GM18861 (cell line): ENCODE measurements at regions not wholly inside any gene's neighbourhood (a gene's known extent, or its start where the extent isn't known, plus 50 kb on each side); places are given as distances from the start of the nearest gene placed in this dataset.

Experiments
- ATAC-seq: cut with Tn5 transposase; IDR thresholded peaks from one replicate; pipeline ENCODE4 v1.9.1; 2021; ENCODE audit not compliant: unreplicated experiment

- ATAC-seq = no peak
Observed at GRCh38 chr18:62629031-62629430, 86.3 kb upstream of the PHLPP1 start.

DNA sequence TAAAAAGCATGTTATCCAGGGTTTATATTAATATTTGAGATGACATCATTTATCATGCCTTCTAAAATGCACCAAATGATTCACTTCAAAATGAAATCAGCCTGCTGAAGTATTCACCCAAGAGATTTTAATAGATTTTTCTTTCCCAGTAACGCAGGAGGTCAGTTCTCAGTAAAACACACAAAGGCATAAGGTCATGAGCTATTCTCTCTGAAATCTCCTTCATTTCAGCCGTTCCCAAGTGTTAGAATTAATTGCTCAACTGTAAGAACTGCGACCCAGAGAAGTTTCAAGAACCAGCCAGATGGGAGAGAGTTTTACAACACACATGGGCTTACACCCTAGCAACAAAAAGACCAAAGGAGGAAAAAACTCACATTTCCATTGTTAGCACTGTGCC lies 84.2 kb upstream of the PHLPP1 start:
- no peak for ATAC-seq

- ATAC-seq = no peak
Observed at GRCh38 chr18:62632788-62633455, 82.4 kb upstream of the PHLPP1 start.

- ATAC-seq = no peak
Observed at GRCh38 chr18:62634458-62634857, 80.9 kb upstream of the PHLPP1 start.

- ATAC-seq = no peak
Observed at GRCh38 chr18:62634979-62635630, 80.2 kb upstream of the PHLPP1 start.

GRCh38 chr18:62637403-62637802 lies 77.9 kb upstream of the PHLPP1 start:
- ATAC-seq = no peak

DNA sequence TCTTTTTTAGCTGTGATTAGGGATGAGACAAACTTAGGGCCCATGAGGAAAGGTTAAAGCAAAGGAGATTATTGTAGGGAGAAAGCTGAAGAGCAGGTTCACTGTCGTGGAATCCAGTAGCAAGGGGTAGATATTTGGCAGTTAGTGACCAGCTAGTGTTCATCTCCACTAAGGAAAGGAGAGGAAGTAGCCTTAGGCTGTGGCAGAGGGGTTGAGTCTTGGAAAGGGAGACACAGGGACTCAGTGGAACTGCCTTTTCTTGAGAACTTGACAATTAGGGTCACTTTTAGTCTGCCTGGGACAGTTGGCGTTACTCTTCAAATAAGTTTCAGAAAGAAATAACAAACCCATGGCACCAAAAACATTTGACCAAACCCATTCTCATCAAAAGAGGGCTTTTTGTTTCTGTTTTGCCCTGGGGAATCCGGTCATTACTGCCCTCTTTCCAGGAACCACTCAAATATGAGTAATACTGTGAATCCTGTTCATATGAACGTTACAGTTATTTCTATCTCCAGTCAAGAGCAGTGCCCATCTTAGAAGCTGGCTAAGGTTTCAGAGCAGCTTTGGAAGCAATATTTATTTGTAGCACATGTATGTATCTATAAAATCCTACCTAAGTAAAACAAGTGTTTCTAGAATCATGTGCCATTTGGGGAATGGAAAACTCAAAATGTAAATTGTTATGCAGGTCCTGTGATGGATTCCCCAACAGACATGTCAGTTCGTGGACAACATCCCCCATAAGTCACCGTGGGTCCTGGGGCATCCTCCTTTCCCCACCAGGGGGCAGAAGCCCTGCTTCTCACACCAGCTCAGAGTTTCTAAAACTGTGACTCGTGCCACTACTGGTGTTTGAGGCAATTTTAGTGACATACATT lies 77.3 kb upstream of the PHLPP1 start:
- ATAC-seq = peak; percentile 66

DNA sequence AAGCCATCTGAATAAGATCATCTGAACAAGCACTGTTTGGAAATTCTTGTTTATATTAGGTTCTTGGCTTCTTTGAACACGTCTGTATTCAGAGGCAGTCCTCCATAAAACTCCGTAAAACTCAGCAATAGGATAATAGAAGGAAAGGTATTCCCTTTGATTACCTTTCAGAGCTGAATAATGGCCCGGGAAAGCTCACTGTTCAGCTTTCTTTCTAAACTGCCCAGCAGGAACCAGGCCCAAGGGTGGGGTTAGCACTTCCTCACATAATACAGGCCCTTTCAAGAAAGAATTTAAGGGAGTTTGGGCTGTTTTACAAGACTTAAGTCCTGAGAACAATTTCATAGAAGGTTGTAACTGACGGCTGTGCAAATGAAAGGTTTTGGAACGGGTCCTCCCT lies 72.2 kb upstream of the PHLPP1 start:
- no peak for ATAC-seq

DNA sequence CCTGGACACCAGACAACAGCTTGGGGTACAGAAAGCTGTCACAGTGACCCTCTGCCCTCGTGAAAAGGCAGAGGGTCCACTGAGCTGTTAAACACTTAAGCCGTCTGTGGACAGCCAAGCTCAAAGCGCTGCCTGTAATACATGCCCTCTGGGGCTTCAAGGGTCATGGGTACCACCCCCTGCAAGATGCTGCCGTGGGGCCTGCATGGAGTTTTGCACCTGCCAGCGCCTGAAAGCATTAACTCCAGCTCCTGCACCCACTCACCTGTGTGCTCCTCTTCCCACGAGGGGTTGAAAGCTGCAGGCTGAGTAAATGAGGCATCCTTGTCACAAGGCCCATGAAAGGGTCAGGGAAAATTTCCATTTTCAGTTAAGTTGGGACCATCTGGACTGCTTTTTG lies 70.6 kb upstream of the PHLPP1 start:
- ATAC-seq = no peak

DNA sequence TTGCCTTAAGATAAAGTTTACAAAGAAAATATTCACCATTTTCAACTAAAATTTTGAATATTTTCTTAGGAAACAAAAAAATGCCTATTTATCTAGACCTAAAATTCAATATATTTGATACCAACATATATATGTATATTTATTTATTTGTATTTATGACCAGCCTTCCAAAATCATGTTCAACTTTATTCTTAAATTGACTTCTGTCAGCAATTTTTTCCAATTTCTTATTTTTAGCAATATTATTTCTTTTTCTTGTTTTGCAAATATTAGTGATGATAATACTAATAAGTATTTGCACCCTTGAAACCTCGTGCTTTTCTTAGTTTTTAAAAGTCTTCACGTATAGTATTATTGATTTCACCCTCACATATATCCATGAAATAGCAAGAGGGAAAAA lies 68.2 kb upstream of the PHLPP1 start:
- no peak for ATAC-seq

- ATAC-seq = no peak
Observed at GRCh38 chr18:62648045-62648678, 67.2 kb upstream of the PHLPP1 start.

DNA sequence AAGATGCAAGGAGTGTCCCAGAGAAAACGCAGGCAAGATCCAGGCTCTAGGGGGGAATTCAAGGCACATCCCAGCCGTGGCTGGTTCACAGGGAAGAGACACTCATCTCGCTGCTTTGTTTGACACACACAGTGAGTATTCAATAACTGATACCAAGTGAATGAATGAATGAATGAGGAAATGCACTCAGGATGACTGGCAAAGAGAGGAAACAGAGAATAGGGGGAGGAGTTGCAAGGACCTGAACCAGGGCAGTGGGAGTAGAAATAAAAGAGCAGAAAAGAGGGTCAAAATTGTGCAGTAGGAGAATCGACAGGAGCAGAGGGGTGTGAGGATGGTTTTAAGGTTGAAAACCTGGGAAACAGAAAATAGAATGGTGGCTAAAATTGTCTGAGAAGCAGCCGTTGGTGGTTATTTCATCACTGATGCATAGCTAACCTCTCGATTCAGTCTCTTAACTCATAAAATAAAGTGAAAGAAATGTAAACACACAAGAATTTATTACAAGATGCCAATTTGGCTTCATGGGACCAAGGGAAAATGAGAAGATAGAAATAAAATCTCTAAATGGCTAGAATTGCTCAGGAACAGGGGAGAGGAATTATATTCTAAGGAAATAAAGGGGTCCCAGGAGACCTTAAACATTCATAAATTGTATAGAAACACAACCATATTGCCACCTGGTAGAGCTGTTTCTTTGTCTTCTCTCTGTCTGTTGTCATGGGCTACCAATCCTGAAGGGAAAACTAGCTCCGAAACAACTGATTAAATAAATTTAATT lies 63.9 kb upstream of the PHLPP1 start:
- ATAC-seq = peak; percentile 25

GRCh38 chr18:62652057-62652629 lies 63.2 kb upstream of the PHLPP1 start:
- peak; percentile 41 for ATAC-seq

GRCh38 chr18:62655520-62656219 lies 59.7 kb upstream of the PHLPP1 start:
- ATAC-seq = no peak

- ATAC-seq = no peak
Observed at GRCh38 chr18:62658028-62658427, 57.3 kb upstream of the PHLPP1 start.

DNA sequence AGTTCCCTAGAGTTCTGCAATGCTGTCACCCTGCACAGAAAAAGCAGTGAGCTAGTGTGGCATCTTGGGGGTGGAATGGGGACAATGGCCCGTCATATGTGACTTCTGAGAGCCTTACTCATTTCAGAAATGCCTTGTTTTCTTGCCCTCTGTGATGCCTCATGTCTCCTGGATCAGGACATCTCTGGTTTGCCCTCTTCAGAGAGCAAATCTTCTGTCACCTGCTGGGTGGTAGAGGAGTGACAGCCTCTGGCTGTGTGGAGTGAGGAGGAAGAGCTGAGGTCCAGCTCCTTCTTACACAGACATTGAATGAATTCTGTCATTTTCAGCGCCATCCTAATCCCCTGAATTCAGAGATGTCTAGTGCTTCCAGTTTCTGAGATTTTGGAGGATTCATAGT lies 55.6 kb upstream of the PHLPP1 start:
- ATAC-seq = no peak

DNA sequence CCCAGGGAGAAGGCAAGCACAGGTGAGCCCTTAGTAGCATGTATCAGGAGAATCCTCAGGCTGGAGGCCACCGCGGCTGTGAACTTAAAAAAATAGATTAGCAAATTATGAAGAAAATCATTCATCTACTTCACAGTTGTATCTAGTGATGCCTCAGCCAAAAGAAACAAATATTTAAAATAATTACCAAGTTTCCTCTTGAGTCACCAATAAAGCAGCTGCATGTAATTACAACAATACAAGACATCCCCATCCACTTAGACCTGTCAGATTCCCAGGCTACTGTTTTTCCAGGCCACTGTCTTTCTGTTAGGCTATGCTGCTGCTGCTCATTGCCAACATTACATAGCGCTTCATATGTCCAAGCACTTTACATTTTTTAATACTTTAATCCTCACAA lies 54.6 kb upstream of the PHLPP1 start:
- no peak for ATAC-seq

DNA sequence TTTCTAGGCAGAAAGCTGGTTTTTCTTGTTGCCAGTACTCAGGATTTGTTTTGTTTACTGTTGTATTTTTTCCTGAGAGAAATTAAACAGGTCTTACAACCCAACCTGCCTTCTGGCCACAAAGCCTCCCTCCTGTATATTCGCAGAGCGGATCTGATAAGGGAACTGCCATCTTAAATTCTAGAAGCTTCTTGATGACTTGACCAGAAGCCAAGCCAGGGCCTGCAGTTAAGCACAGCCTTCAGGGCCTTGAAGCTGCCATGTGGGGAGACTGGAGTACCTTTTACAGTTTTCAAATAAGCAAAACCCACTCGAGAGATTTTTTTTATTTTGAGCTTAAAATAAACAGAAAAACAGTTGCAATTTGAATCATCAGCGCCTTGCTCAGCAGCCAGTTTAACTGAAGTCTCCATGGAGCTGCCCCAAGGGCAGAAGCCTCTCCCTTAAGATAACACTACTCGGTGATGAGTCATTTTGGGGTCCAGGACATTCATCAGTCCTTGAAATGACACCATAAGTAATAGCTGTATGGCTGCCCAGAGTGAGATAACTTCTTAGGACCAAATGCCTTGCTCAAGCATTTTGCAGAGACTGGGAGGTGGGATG lies 51.5 kb upstream of the PHLPP1 start:
- ATAC-seq = peak; percentile 78

DNA sequence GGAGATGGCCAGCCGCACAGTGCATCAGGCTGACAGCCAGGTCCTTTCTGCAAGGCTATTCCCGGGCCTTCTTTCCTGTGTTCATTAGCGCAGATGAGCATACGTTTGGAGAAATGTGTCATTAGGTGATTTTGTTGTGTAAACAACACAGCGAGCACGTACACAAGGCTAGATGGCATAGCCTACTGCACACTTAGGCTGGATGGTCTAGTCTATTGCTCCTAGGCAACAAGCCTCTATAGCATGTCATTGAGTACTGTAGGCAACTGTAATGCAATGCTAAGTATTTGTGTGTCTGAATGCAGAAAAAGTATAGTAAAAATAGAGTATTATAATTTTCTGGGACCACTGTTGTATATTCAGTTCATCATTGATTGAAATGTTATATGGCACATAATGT lies 50.9 kb upstream of the PHLPP1 start:
- no peak for ATAC-seq
